DMS 273 (cell line): ENCODE measurements at regions not wholly inside any gene's neighbourhood (a gene's known extent, or its start where the extent isn't known, plus 50 kb on each side); places are given as distances from the start of the nearest gene placed in this dataset.
A peak's percentile ranks its signal among the peaks of the same experiment; 100 is the strongest.
"Not testable (repeated sequence)": the region's sequence is repeated elsewhere in the genome, so short reads cannot be mapped to it uniquely, and the experiment has no call there.

ENCODE experiments used
- DNase-seq: peaks from one replicate; lab custom pipeline; 2025; ENCODE audit not compliant: unreplicated experiment; lab: John Stamatoyannopoulos, UW

DNA sequence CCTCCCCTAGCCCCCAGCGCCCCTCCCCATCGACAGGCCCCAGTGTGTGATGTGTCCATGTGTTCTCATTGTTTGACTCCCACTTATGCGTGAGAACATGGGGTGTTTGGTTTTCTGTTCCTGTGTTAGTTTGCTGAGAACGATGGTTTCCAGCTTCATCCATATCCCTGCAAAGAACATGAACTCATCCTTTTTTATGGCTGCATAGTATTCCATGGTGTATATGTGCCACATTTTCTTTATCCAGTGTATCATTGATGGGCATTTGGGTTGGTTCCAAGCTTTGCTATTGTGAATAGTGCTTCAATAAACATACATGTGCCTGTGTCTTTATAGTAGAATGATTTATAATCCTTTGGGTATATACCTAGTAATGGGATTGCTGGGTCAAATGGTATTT lies 107.6 kb upstream of the ADGRG2 start:
- not testable (repeated sequence) for DNase-seq

DNA sequence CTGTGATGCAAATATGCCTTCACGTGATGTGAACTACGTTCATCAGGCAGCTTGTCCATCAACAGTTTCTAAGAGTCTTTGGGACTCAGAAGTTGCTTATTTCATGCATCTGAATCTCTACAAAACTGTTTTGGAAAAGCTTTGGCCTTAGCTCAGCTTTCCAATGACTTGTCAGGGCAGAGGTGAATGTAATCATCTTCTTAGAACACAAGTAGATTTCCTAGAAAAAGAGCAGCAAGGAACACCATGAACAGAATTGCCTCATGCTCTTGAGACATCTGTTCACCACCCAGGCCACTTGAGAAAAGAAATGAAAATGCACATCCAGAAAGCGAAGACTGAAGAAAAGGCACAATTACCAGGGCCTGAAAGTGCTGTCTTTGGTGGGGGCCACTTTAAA lies 105.8 kb upstream of the PDHA1 start:
- DNase-seq = no peak

DNA sequence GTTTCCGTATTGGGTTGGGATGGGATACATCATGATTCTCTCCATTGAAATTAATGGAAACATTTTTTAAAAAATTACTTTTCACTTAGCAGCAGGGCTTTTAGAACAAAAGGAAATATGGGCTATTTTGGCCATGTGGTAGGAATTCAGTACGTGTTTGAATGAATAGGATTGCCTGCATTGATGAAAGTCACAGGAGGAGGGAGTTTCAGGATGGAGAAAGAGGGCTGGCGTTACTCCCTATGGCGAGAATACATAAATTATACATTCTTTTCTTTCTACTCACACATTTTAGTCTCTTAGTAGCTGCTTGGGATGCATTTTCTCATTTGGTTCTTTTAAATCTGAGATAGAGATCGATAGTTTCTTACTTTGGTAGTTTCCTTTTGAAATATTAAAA lies 100.3 kb upstream of the PDHA1 start:
- DNase-seq = no peak

DNA sequence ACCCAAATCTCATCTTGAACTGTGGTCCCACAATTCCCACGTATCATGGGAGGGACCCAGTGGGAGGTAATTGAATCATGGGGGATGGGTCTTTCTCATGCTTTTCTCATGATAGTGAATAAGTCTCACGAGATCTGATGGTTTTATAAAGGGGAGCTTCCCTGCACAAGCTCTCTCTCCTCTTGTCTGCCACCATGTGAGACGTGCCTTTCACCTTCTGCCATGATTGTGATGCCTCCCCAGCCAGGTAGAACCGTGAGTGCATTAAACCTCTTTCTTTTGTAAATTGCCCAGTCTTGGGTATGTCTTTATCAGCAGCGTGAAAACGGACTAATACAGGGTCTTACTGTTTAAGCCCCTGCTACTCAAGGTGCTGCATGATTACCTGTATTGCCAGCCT lies 98.8 kb upstream of the PDHA1 start:
- DNase-seq = not testable (repeated sequence)

DNA sequence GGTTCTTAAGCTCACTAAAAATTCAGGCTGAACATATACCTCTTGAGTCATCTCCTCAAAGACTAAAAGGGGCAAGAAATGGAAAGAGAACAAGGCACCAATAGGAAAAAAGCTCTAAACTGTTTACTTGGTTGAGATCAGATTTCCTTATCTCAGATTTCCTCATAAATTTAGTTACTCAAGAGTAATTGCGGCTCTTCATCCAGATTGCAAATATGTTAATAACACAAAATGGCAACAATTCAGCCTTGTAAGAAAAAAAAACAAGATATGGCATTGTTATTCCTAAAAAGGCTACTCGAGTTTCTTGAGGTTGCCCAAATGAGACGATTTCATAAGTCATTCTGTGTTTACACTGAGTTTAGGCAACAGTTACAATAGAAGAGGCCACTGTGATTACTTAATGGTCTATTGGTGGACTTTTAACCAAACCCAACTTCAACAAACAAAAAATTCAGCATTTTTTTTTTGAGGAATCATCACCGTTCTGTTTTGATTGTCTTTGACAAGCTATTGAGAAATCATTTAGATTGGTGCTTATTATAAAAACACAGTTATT lies 97.9 kb upstream of the PDHA1 start:
- no peak for DNase-seq

DNA sequence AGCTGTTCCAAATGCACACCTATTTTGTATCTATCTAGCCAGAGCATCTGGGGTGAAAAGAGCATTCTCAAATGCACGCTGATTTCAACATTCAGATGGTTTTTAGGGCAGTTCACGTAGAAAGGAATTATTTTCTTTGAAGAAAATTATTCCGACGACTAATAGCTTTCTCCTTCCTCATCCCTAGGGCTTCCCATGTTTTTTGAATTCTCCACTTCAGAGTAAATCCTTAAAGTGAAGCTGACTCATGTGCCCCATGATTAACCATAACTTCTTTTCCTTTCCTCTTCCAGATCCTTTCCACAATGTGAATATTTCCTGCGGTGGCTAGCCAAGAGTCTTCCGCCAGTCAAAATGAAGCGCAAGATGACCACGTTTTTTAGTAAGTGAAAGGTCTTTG lies 86.7 kb upstream of the PDHA1 start:
- DNase-seq = peak; percentile 13

DNA sequence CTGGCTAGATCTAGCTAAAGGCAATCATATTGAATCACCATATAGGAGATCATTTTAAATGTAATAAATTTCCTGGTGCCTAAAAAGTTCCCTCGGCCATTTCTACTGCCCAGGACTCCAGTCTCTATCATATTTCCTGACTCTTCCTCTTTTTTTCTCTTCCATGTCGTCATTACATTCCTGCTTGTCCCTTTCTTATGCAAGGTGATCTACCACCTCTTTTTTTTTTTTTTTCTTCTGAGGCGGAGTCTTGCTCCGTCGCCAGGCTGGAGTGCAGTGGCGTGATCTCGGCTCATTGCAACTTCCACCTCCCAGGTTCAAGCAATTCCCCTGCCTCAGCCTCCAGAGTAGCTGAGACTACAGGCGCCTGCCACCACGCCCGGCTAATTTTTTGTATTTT lies 82.7 kb upstream of the PDHA1 start:
- not testable (repeated sequence) for DNase-seq

DNA sequence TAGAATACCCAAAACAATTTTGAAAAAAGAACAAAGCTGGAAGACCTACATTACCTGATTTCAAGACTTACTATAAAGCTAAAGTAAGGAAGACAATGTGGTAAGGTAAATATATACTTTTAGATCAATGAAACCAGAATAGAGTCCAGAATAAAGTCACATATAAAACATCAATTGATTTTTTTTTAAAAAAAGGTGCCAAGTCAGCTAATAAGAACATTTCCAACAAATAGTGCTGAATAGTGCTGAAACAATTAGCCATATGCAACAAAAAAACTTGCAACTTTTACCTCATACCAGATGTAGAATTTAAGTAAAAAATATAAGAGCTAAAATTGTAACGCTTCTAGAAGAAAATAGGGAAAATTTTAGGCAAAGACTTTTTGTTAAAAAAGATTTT lies 73.0 kb upstream of the PDHA1 start:
- no peak for DNase-seq

DNA sequence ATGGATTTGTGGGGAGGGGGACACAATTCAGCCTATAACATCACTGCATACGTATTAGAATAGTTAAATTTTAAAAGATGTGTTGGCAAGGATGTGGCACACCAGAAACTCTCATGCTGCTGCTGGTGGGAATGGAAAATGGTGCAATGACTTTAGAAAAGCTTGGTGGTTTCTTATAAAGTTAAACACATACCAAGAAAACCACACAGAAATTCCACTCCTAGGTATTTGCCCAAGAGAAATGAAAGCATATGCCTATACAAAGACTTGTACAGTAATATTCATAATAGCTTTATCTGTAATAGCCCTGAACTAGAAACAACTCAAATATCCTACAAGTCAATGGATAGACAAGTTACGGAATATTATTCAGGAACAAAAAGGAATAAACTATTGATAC lies 71.3 kb upstream of the PDHA1 start:
- DNase-seq = no peak

DNA sequence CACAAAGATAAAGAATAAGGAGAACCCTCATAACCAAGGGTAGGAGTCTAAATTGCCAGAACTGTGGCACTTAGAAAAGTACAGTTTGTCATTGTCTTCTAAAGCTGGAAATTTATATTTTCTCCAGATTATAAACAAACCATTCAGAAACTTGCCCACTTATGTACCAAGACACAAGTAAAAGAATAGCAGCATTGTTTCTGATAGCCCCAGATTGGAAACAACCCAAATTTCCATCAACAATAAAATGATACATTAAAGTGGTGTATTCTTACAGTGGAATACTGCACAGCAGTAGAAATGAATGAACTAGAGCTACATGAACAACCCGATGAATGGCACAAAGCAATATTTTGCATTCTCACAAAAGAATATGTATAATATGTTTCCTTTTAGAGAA lies 63.1 kb upstream of the PDHA1 start:
- no peak for DNase-seq

DNA sequence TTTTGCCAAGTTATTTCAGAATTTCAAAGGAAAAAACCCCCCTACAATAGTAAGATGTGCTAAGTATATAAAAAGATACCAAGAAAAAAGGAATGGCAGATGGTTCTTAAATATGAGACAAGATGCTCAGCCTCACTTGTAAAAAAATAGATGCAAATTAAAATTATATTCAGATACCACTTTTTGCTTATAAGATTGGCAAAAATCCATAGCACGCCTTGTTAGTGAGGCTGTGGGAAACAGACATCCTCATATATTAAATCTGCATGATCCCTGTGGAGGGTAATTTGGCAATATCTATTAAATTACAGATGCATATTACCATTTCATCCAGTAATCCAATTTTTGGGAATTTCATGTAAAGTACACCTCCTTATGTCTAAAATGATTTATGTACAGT lies 62.5 kb upstream of the PDHA1 start:
- no peak for DNase-seq

DNA sequence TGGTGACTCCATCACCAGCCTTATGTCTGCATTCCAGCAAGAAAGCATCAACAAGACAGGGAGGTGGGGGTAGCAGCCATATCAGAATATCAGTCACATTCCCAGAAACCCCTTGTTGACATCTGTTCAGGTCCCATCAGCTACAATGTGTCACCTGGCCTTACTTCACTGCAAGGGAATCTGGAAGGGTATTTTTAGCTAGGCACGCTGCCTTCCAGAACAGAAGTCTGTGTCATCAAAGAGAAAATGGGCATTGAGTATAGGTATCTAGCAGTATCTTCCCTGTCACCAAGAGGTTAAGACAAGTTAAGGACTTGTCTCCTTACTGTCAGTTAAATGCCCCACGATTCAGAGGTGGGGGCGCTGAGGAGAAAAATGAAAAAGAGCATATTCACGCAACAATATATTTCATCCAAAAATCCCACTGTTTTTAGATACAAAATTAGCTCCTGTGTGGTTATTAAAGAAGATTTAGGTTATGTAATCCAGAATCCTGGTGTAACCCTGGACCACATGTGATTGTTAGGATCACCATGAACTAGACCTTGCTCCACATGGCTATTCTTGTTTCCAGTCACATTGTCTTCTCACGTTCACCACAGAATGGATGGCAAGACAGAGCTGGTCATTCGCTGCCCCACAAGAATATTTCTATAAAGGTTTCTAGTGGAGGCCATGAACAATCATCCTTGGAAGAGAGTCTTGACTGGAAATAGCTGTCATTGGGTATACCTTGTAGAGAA lies 60.0 kb upstream of the PDHA1 start:
- DNase-seq = no peak

DNA sequence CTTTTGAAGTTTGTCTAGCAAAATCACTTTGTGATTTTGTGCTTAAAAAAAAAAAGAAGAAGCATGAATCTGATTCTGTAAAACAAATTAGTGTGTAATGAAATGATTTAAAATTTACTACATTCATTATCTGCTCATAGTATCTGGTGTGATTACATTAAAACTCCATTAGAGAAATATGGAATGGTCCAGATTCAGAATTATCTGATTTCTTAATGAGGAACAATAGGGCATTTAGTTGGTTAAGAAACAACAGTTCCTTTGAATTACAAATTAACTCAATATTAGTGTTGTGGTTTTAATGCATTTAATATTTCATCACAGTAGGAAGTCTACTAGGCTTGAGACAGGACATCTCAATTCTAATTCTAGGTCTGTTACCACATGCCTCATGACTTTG lies 57.9 kb upstream of the PDHA1 start:
- DNase-seq = no peak

DNA sequence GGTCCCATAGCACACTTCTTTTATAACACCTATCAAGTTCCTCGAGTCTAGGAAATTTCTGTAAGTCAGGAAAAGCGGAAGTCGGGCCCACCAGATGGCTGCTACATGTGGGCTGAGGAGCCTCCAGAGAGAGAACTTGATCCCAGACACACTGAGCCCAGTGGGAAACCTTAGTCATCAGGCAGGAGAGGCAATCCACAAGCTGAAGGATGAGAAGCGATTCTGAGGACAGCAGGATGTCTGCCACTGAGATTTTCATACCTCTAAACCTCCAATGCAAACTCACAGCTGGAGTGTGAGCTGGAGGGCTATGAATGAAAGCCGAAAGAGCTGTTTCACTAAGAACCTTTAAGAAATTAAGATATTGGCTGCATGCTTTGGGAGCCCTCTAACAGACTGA lies 52.6 kb upstream of the PDHA1 start:
- DNase-seq = peak; percentile 58

DNA sequence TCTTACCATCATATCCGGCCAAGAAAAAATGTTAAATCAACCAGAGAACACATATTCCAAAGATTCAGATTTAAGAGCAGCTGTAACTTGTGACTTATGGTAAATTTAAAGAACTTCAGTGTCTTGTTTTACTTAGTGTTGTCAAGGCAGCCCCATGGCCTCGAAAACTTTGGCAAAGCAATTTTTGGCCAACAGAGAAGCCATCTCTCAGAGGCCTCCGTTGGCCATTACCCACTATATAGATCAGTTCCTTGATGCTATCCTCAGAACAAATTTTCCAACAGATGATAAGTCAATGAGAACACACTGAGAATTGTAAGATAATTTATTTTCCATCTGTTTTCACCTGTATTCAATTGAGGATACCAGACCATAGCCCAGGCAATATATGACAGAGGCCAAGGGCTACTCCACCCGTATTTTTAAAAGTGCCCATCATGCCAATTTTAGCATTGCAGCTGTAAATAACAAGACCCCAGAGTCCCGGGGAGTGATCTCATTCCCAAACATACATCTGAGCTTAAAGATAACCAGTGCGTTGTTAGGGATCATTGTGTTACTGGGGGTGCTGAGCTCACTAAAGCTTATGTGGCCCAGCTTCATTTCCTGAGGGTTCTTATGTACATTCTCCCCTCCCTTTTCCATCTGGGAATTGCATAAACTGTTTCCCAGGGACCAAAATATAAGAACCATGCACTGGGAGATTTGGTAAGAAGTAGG lies 50.0 kb upstream of the PDHA1 start:
- DNase-seq = no peak
